GM12865 (cell line): ENCODE measurements at regions not wholly inside any gene's neighbourhood (a gene's known extent, or its start where the extent isn't known, plus 50 kb on each side); places are given as distances from the start of the nearest gene placed in this dataset.

Experiments
- DNase-seq: peaks from one replicate; pipeline ENCODE4 v3.0.0; 2010; ENCODE audit warnings: low read depth
- H3K4me3 ChIP-seq: 2 replicates; pipeline ENCODE4 v1.5.1; 2011; ENCODE audit warnings: mild to moderate bottlenecking, low read depth, low read length, control low read depth
- TF ChIP-seq, protein P1 (sequence below): IDR thresholded peaks from 2 replicates; pipeline ENCODE4 v1.5.1; 2011; ENCODE audit warnings: low read length, control low read depth, low read depth, inconsistent platforms; ENCODE audit not compliant: insufficient read depth; ENCODE audit errors: missing control alignments

DNA sequence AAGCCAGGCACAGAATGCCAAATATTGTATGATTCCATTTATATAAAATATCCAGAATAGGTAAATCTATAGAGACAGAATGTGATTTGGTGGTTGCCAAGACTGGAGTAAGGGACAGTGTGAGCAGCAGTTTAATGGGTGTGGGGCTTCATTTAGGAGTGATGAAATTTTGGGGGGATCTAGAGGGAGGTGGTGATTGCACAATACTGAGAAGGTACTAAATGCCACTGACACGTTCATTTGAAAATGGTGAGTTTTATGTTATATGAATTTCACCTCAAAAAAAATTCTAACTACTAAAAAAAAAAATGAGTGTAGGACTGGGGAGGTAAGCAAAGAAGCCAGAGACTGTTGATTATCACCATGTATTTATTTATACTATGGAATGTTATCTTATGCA lies 974.5 kb upstream of the ZEB2 start:
- no peak overlapping the region for H3K4me3 ChIP-seq
- TF ChIP-seq, protein P1, sequence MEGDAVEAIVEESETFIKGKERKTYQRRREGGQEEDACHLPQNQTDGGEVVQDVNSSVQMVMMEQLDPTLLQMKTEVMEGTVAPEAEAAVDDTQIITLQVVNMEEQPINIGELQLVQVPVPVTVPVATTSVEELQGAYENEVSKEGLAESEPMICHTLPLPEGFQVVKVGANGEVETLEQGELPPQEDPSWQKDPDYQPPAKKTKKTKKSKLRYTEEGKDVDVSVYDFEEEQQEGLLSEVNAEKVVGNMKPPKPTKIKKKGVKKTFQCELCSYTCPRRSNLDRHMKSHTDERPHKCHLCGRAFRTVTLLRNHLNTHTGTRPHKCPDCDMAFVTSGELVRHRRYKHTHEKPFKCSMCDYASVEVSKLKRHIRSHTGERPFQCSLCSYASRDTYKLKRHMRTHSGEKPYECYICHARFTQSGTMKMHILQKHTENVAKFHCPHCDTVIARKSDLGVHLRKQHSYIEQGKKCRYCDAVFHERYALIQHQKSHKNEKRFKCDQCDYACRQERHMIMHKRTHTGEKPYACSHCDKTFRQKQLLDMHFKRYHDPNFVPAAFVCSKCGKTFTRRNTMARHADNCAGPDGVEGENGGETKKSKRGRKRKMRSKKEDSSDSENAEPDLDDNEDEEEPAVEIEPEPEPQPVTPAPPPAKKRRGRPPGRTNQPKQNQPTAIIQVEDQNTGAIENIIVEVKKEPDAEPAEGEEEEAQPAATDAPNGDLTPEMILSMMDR, result no peak
- DNase-seq, result no peak

DNA sequence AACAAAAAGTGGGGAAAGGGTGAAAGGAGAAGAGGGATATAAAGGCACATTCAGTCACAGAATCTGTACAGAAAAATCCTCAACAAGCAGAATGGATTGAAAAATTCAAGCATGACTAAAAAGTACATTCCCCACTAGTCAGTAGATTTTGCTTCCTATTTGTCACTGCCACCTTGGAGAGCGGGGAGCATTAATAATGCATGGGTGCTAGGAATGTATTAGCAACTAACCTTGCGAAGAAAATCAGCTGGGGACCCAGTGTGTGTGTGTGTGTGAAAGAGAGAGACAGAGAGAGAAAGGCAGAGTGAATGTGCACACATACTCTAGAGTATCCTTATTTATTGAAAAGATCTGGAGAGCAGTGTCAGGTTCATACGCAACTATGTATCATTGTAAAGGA lies 968.7 kb upstream of the ZEB2 start:
- DNase-seq, result no peak
- H3K4me3 ChIP-seq, result no peak overlapping the region
- TF ChIP-seq, protein P1, result no peak

- H3K4me3 ChIP-seq, result no peak overlapping the region
Observed at GRCh38 chr2:145484448-145485097, 964.7 kb upstream of the ZEB2 start.

DNA sequence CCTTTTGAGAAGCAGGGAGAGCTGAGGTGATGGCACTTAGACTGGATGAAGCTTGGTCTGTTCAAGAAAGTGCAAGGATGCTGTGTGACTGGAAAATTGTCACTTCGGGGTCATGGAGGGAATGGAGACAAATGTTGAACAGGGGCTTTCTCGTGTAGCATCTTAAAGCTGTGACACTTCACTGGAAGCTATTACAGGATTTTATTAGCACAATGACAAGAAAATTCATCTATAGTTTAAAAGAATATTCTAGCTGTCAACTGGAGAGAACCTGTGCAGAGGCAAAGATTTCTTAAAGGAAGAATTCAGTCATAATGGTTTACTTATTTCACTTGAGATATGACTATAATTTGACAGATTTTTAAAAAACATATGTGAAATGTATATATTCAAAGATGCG lies 963.9 kb upstream of the ZEB2 start:
- TF ChIP-seq, protein P1, result no peak
- DNase-seq, result no peak

More at GRCh38 chr2:145484448-145485097, 964.7 kb upstream of the ZEB2 start:
- DNase-seq, result no peak
- TF ChIP-seq, protein P1, result no peak

GRCh38 chr2:145481334-145481922 lies 961.5 kb upstream of the ZEB2 start:
- H3K4me3 ChIP-seq, result no peak overlapping the region
- TF ChIP-seq, protein P1, result no peak

More for the DNA sequence above, 963.9 kb upstream of the ZEB2 start:
- no peak overlapping the region for H3K4me3 ChIP-seq

GRCh38 chr2:145464866-145465265 lies 944.9 kb upstream of the ZEB2 start:
- no peak for DNase-seq
- no peak overlapping the region for H3K4me3 ChIP-seq
- TF ChIP-seq, protein P1, result no peak

More at GRCh38 chr2:145481334-145481922, 961.5 kb upstream of the ZEB2 start:
- no peak for DNase-seq
